CD4-positive, alpha-beta T cell (primary cell): ENCODE measurements at regions not wholly inside any gene's neighbourhood (a gene's known extent, or its start where the extent isn't known, plus 50 kb on each side); places are given as distances from the start of the nearest gene placed in this dataset.

Experiments
- ATAC-seq: fragments of 200-7000 bp; cut with Tn5 transposase; one replicate; pipeline ENCODE4 v1.10.0; 2022; ENCODE audit warnings: mild to moderate bottlenecking; ENCODE audit not compliant: poor library complexity
- CTCF ChIA-PET: fragments of 350-600 bp; sonication (Branson Sonifier 250); formaldehyde crosslinking; loops from one replicate; lab custom pipeline; 2021; ENCODE audit warnings: antibody characterized with exemption, inconsistent platforms; lab: Charles Lee
- POLR2A ChIA-PET: fragments of 350-600 bp; sonication (Branson Sonifier 250); formaldehyde crosslinking; loops from one replicate; lab custom pipeline; 2021; ENCODE audit warnings: antibody characterized with exemption, inconsistent platforms; lab: Charles Lee
- DNase-seq, 14 experiments: peaks; one replicate each; pipeline ENCODE4 v3.0.0-alpha.2; 2013 to 2020; ENCODE audit warnings: mixed read lengths in 2 of 14
- H3K27ac ChIP-seq, 2 donors: one replicate each; pipeline versions ENCODE4 v1.5.1 to v1.7.0; 2013; ENCODE audit warnings: low read length in 2 of 2, low read depth in 1 of 2, mild to moderate bottlenecking in 1 of 2
- H3K27me3 ChIP-seq, 2 experiments: 1 replicate in 1 of 2; 2 replicates in 1 of 2; pipeline versions ENCODE4 v1.6.1 to v1.7.0; 2013; ENCODE audit warnings: low read length in 2 of 2, control low read depth in 1 of 2, mild to moderate bottlenecking in 1 of 2, moderate library complexity in 1 of 2; ENCODE audit not compliant: insufficient read depth in 2 of 2, control insufficient read depth in 1 of 2
- H3K36me3 ChIP-seq: one replicate; pipeline ENCODE4 v1.6.1; 2013; ENCODE audit warnings: low read length, control low read depth; ENCODE audit not compliant: insufficient read depth
- H3K4me1 ChIP-seq: one replicate; pipeline ENCODE4 v1.6.1; 2013; ENCODE audit warnings: low read length, control low read depth; ENCODE audit not compliant: insufficient read depth
- H3K4me3 ChIP-seq: one replicate; pipeline ENCODE4 v1.5.1; 2013; ENCODE audit warnings: mild to moderate bottlenecking, low read length, moderate library complexity
- H3K9me3 ChIP-seq, 2 experiments: 1 replicate in 1 of 2; 2 replicates in 1 of 2; pipeline versions ENCODE4 v1.6.1 to v1.7.0; 2013; ENCODE audit warnings: low read length in 2 of 2, mild to moderate bottlenecking in 2 of 2, control low read depth in 1 of 2, moderate library complexity in 1 of 2; ENCODE audit not compliant: control insufficient read depth in 1 of 2, insufficient read depth in 1 of 2
- H3K27ac Mint-ChIP-seq: one replicate; pipeline ENCODE4 v1.8.0; 2020; ENCODE audit warnings: mixed read lengths
- H3K27me3 Mint-ChIP-seq: one replicate; pipeline ENCODE4 v1.8.0; 2021; ENCODE audit warnings: mixed read lengths
- H3K36me3 Mint-ChIP-seq: one replicate; pipeline ENCODE4 v1.8.0; 2021; ENCODE audit warnings: low read depth, mixed read lengths
- H3K4me1 Mint-ChIP-seq: one replicate; pipeline ENCODE4 v1.8.0; 2021; ENCODE audit warnings: low read depth, mixed read lengths
- H3K4me3 Mint-ChIP-seq: one replicate; pipeline ENCODE4 v1.8.0; 2020; ENCODE audit warnings: mild to moderate bottlenecking, mixed read lengths
- H3K9me3 Mint-ChIP-seq: one replicate; pipeline ENCODE4 v1.8.0; 2020; ENCODE audit warnings: mixed read lengths
- intact Hi-C, 2 experiments: fragments of 100-400 bp; cut with DNase I in 1 of 2; cut with micrococcal nuclease in 1 of 2; formaldehyde crosslinking; loops; one replicate each; pipeline versions ENCODE4 v1.15.1 to v1.9.0; 2023 to 2025; cut with DNase I, micrococcal nuclease
- TF ChIP-seq, protein P1 (sequence below): fragments of 200-600 bp; IDR thresholded peaks from one replicate; pipeline ENCODE4 v1.8.0; 2022; ENCODE audit warnings: antibody characterized with exemption, mild to moderate bottlenecking

DNA sequence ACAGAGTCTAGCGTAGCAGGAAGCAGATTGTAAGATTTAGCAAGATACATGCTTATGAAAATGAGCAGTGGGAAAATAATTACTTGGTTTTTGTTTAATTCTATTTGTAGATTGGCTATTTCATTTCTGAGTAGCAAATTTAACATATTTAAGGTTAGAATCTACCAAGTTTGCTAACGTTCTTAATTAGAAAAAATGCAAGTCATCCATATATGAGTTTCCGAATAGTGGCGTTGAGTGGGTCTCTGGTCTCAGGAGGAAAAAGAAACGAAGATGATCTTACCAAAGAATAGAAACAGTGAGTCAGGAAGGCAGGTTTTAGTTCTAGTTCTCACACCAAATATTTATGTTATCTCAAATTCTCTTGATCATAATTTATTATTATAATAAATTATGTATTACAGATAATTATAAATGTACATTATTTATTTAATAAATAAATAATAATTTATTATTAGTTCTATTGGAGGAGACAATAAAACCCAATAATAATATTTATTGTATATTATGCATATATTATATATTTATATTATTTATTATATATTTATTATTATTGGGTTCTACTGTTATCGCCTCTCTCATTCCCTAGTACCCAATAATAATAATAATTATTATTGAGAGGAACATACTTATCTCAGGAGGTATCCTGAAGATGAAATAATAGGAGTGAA, 194.3 kb upstream of the PITRM1 start:
- Histone ChIP-seq H3K4me1 (no peaks in the 10 kb centered on the region), H3K9me3 (peaks cover 4 to 8% of the 10 kb centered on the region in 2 experiments), H3K27ac (no peak overlapping the region), H3K4me3 (no peak overlapping the region), H3K27me3 (peaks cover 0 to 3% of the 10 kb centered on the region in 2 experiments), H3K36me3 (no peaks in the 10 kb centered on the region)
- no peak overlapping the region for H3K4me3 Mint-ChIP-seq
- H3K9me3 Mint-ChIP-seq, result peaks cover 3% of the 10 kb centered on the region
- H3K4me1 Mint-ChIP-seq, result no peaks in the 10 kb centered on the region
- ChIA-PET CTCF (no interaction called here), POLR2A (no interaction called here)
- no peaks in the 10 kb centered on the region for H3K36me3 Mint-ChIP-seq
- no peak for ATAC-seq
- TF ChIP-seq, protein P1, sequence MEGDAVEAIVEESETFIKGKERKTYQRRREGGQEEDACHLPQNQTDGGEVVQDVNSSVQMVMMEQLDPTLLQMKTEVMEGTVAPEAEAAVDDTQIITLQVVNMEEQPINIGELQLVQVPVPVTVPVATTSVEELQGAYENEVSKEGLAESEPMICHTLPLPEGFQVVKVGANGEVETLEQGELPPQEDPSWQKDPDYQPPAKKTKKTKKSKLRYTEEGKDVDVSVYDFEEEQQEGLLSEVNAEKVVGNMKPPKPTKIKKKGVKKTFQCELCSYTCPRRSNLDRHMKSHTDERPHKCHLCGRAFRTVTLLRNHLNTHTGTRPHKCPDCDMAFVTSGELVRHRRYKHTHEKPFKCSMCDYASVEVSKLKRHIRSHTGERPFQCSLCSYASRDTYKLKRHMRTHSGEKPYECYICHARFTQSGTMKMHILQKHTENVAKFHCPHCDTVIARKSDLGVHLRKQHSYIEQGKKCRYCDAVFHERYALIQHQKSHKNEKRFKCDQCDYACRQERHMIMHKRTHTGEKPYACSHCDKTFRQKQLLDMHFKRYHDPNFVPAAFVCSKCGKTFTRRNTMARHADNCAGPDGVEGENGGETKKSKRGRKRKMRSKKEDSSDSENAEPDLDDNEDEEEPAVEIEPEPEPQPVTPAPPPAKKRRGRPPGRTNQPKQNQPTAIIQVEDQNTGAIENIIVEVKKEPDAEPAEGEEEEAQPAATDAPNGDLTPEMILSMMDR, result no peak
- H3K27me3 Mint-ChIP-seq, result peaks cover 8% of the 10 kb centered on the region
- DNase-seq, result no peak
- intact Hi-C loops, result no loop called here
- no peak overlapping the region for H3K27ac Mint-ChIP-seq

DNA sequence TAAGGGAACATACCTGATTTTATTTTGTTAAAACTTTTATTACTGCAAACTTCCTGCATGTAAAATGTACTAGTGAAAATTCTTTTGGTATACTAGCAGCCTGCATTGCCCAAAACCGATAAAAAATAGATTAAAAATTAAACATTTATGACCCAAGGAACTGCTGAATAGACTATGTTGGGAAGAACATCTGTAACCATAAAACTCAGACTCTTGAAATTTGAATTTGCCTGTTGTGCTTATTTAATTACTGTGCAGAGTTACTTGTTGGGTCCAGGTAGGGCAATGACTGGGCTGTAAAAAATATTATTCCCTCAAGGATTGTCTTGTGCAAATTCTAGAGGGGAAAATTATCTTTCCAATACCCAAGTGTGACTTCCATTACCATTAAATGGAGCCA, 193.5 kb upstream of the PITRM1 start:
- ATAC-seq (no peak), DNase-seq (no peak)
- Mint-ChIP-seq H3K27ac (no peak overlapping the region), H3K4me3 (no peak overlapping the region), H3K27me3 (peaks cover 8% of the 10 kb centered on the region), H3K9me3 (peaks cover 6% of the 10 kb centered on the region), H3K36me3 (peaks cover 2% of the 10 kb centered on the region), H3K4me1 (no peaks in the 10 kb centered on the region)
- no peak overlapping the region for H3K27ac ChIP-seq
- H3K36me3 ChIP-seq, result no peaks in the 10 kb centered on the region
- intact Hi-C loops, result no loop called here
- TF ChIP-seq, protein P1, result no peak
- H3K4me1 ChIP-seq, result no peaks in the 10 kb centered on the region
- peaks cover 0 to 3% of the 10 kb centered on the region in 2 experiments for H3K27me3 ChIP-seq
- ChIA-PET CTCF (no interaction called here), POLR2A (no interaction called here)
- peaks cover 8 to 14% of the 10 kb centered on the region in 2 experiments for H3K9me3 ChIP-seq
- no peak overlapping the region for H3K4me3 ChIP-seq

DNA sequence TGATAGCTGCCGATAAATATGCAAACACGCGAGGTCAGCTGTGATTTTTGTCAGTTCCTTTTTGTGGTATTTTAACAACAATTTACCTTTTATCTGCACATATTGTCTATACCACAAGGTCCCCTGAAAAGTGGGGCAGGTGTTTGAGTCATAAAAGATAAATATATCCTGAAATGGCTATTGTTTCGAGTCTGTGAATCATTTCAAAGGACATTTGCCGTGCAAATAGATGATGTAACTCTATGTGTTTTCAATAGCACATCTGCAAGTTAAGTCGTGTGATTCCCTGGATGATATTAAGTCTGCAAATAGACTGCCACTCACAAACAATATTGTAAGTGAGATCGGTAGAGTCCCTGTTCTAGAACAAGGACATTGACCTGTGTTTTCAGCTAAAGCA, 193.0 kb upstream of the PITRM1 start:
- Mint-ChIP-seq H3K4me3 (no peak overlapping the region), H3K27me3 (peaks cover 8% of the 10 kb centered on the region), H3K4me1 (no peaks in the 10 kb centered on the region), H3K27ac (no peak overlapping the region), H3K36me3 (peaks cover 4% of the 10 kb centered on the region), H3K9me3 (peaks cover 9% of the 10 kb centered on the region)
- ChIA-PET POLR2A (no interaction called here), CTCF (no interaction called here)
- H3K27me3 ChIP-seq, result peaks cover 0 to 3% of the 10 kb centered on the region in 2 experiments
- ATAC-seq, result no peak
- no peaks in the 10 kb centered on the region for H3K36me3 ChIP-seq
- DNase-seq, result no peak
- no peak overlapping the region for H3K4me3 ChIP-seq
- TF ChIP-seq, protein P1, result no peak
- peaks cover 8 to 14% of the 10 kb centered on the region in 2 experiments for H3K9me3 ChIP-seq
- H3K4me1 ChIP-seq, result no peaks in the 10 kb centered on the region
- intact Hi-C loops, result no loop called here
- H3K27ac ChIP-seq, result no peak overlapping the region
